Right atrium auricular region (tissue), 2 donors: ENCODE measurements at regions not wholly inside any gene's neighbourhood (a gene's known extent, or its start where the extent isn't known, plus 50 kb on each side); places are given as distances from the start of the nearest gene placed in this dataset.
"Not testable (repeated sequence)": the region's sequence is repeated elsewhere in the genome, so short reads cannot be mapped to it uniquely, and the experiment has no call there.

Experiments
- DNase-seq: peaks from one replicate; pipeline ENCODE4 v3.0.0-alpha.2; 2019; ENCODE audit warnings: low spot score
- H3K27ac ChIP-seq, 2 donors: fragments of 200-600 bp; sonication (generic); 1 replicate in 1 of 2; 2 replicates in 1 of 2; pipeline ENCODE4 v1.5.1; 2016 to 2019
- H3K27me3 ChIP-seq, 2 donors: fragments of 200-600 bp; sonication (generic); one replicate each; pipeline versions ENCODE4 v1.5.1 to v1.6.0; 2017 to 2019
- H3K36me3 ChIP-seq: fragments of 200-600 bp; sonication (generic); one replicate; pipeline ENCODE4 v1.5.1; 2016
- H3K4me1 ChIP-seq, 2 donors: fragments of 200-600 bp; sonication (generic); one replicate each; pipeline versions ENCODE4 v1.5.1 to v1.6.0; 2017 to 2019
- H3K4me3 ChIP-seq, 2 donors: fragments of 200-600 bp; sonication (generic); 1 replicate in 1 of 2; 2 replicates in 1 of 2; pipeline ENCODE4 v1.5.1; 2017 to 2019; ENCODE audit warnings: mild to moderate bottlenecking in 1 of 2, moderate library complexity in 1 of 2
- H3K9me3 ChIP-seq, 2 donors: fragments of 200-600 bp; sonication (generic); one replicate each; pipeline ENCODE4 v1.5.1; 2019
- TF ChIP-seq, protein P1 (sequence below), 2 donors: fragments of 200-600 bp; sonication (generic); IDR thresholded peaks; one replicate each; pipeline ENCODE4 v1.5.1; 2019; ENCODE audit warnings: antibody characterized with exemption in 2 of 2

DNA sequence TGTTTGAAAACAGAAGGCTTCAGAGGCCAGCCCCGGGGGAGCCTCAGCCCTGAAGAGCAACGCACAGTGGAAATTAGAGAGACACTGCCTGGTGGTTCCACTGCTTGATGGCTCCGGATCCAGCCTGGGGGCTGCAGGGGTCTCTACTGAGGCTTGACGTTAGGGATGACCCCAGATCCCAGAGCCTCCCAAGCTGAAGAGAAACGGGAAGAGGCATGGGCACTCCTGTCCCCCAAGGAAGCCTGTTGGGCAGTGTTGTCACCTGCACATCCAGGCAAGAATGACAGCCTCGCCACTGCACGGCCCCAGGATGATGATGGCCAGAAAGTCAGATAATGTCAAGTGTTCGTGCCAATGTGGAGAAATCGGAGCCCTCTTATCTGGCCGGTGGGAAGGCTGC, 56.8 kb upstream of the FGF3 start:
- TF ChIP-seq, protein P1, sequence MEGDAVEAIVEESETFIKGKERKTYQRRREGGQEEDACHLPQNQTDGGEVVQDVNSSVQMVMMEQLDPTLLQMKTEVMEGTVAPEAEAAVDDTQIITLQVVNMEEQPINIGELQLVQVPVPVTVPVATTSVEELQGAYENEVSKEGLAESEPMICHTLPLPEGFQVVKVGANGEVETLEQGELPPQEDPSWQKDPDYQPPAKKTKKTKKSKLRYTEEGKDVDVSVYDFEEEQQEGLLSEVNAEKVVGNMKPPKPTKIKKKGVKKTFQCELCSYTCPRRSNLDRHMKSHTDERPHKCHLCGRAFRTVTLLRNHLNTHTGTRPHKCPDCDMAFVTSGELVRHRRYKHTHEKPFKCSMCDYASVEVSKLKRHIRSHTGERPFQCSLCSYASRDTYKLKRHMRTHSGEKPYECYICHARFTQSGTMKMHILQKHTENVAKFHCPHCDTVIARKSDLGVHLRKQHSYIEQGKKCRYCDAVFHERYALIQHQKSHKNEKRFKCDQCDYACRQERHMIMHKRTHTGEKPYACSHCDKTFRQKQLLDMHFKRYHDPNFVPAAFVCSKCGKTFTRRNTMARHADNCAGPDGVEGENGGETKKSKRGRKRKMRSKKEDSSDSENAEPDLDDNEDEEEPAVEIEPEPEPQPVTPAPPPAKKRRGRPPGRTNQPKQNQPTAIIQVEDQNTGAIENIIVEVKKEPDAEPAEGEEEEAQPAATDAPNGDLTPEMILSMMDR (IDR thresholded peaks at IDR 0.05): no peak
- DNase-seq: no peak
- Histone ChIP-seq H3K36me3 (no peaks in the 10 kb centered on the region), H3K4me1 (no peaks in the 10 kb centered on the region), H3K27ac (no peak overlapping the region), H3K27me3 (no peaks in the 10 kb centered on the region), H3K4me3 (no peak overlapping the region), H3K9me3 (no peaks in the 10 kb centered on the region)

GRCh38 chr11:69877235-69877634, 58.0 kb upstream of the FGF3 start:
- no peak for DNase-seq
- Histone ChIP-seq H3K4me1 (no peaks in the 10 kb centered on the region), H3K4me3 (no peak overlapping the region), H3K36me3 (no peaks in the 10 kb centered on the region), H3K27ac (no peak overlapping the region), H3K9me3 (no peaks in the 10 kb centered on the region), H3K27me3 (no peaks in the 10 kb centered on the region)
- TF ChIP-seq, protein P1 (IDR thresholded peaks at IDR 0.05): no peak

- not testable (repeated sequence) for H3K9me3 ChIP-seq, H3K27ac ChIP-seq, H3K4me1 ChIP-seq, H3K27me3 ChIP-seq, H3K4me3 ChIP-seq, H3K36me3 ChIP-seq, DNase-seq
Measured at GRCh38 chr11:69877704-69878103, 58.5 kb upstream of the FGF3 start.

DNA sequence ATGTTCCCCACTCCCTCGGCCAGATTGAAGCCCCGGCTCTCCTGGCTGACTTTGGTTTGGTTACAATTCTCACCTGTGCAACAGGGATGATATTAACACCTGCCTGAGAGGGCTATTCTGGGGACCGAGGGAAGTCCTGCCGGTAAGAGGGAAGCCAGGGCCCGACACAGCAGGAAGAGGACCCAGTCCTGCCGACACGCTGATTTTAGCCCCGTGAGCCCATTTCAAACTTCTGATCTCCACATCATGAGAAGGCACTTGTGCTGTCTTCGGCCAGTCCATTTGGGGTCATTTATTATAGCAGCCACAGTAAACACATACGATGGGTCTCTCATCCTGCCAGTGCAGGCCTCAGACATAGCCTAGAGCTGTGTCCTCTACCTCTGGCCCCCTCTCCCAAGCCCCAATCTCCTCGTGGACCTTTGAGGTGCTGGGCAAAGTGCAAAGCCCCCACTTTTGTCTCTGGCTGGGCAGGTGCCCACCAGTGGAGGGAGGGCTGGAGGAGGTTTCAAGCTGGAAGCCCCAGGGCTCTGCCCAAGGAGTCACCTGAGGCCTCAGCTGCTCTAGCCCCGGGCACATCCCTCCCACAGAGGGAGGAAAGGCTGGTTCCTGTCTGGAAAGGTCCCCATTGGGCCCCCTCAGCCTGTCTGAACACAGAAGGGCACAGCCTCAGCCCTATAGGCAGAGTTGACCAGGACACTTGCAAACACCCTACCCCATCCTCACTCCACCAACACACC, 59.1 kb upstream of the FGF3 start:
- Histone ChIP-seq H3K27ac (no peak overlapping the region), H3K27me3 (no peaks in the 10 kb centered on the region), H3K36me3 (no peaks in the 10 kb centered on the region), H3K4me1 (no peaks in the 10 kb centered on the region), H3K4me3 (no peak overlapping the region), H3K9me3 (no peaks in the 10 kb centered on the region)
- DNase-seq: no peak
- TF ChIP-seq, protein P1 (IDR thresholded peaks at IDR 0.05): no peak

GRCh38 chr11:69878927-69879728, 59.9 kb upstream of the FGF3 start:
- DNase-seq: no peak
- TF ChIP-seq, protein P1 (IDR thresholded peaks at IDR 0.05): no peak
- no peaks in the 10 kb centered on the region for H3K9me3 ChIP-seq
- no peaks in the 10 kb centered on the region for H3K36me3 ChIP-seq
- H3K27ac ChIP-seq: no peak overlapping the region
- H3K27me3 ChIP-seq: no peaks in the 10 kb centered on the region
- no peak overlapping the region for H3K4me3 ChIP-seq
- no peaks in the 10 kb centered on the region for H3K4me1 ChIP-seq

- no peak overlapping the region for H3K4me3 ChIP-seq
- H3K27me3 ChIP-seq: no peaks in the 10 kb centered on the region
- no peak overlapping the region for H3K27ac ChIP-seq
- no peaks in the 10 kb centered on the region for H3K9me3 ChIP-seq
- H3K4me1 ChIP-seq: no peaks in the 10 kb centered on the region
- DNase-seq: no peak
- H3K36me3 ChIP-seq: no peaks in the 10 kb centered on the region
- TF ChIP-seq, protein P1 (IDR thresholded peaks at IDR 0.05): no peak
Measured at GRCh38 chr11:69879729-69880005, 60.5 kb upstream of the FGF3 start.
